Erythroblast (primary cell): ENCODE measurements at regions not wholly inside any gene's neighbourhood (a gene's known extent, or its start where the extent isn't known, plus 50 kb on each side); places are given as distances from the start of the nearest gene placed in this dataset.

Source experiments
- GATA1 ChIP-seq: IDR thresholded peaks from 2 replicates; pipeline ENCODE4 v1.6.1; 2011; ENCODE audit warnings: low read depth, mild to moderate bottlenecking, control low read depth, low read length, moderate library complexity
- POLR2A ChIP-seq: IDR thresholded peaks from 2 replicates; pipeline ENCODE4 v1.6.1; 2011; ENCODE audit warnings: mild to moderate bottlenecking, low read length

- TF ChIP-seq POLR2A (no peak), GATA1 (no peak)
Measured at GRCh38 chr5:156169495-156169894, 157.5 kb upstream of the SGCD start.
